Panc1 (cell line): ENCODE measurements at regions not wholly inside any gene's neighbourhood (a gene's known extent, or its start where the extent isn't known, plus 50 kb on each side); places are given as distances from the start of the nearest gene placed in this dataset.

ENCODE experiments used
- ATAC-seq: fragments of 200-7000 bp; cut with Tn5 transposase; 2 replicates; pipeline ENCODE4 v1.9.1; 2020; ENCODE audit warnings: mild to moderate bottlenecking, moderate library complexity
- BruUV-seq: library from RNA; stranded (reverse); fragments of 400-500 nt; replicated peaks from 2 replicates; lab custom pipeline; 2021; lab: Mats Ljungman, UMichigan
- CTCF ChIA-PET: fragments of 300-600 bp; sonication (Branson Sonifier 250); formaldehyde crosslinking; loops from one replicate; lab custom pipeline; 2022; ENCODE audit warnings: antibody characterized with exemption; lab: Charles Lee
- POLR2A ChIA-PET: fragments of 300-600 bp; sonication (Branson Sonifier 250); formaldehyde crosslinking; loops from one replicate; lab custom pipeline; 2022; ENCODE audit warnings: antibody characterized with exemption; lab: Charles Lee
- DNase-seq: peaks from one replicate; pipeline ENCODE4 v3.0.0-alpha.2; 2010; ENCODE audit warnings: low read depth, low spot score
- H3K27ac ChIP-seq: 2 replicates; pipeline ENCODE4 v1.5.1; 2011; ENCODE audit warnings: mild to moderate bottlenecking, low read length, inconsistent platforms
- H3K27me3 ChIP-seq: fragments of 200-500 bp; sonication (Bioruptor generic); 2 replicates; pipeline ENCODE4 v1.6.0; 2014; ENCODE audit warnings: low read length, inconsistent platforms; ENCODE audit not compliant: control insufficient read depth, insufficient read depth
- H3K36me3 ChIP-seq: fragments of 200-500 bp; sonication (Bioruptor generic); 2 replicates; pipeline ENCODE4 v1.5.1; 2014; ENCODE audit warnings: inconsistent platforms, mild to moderate bottlenecking, low read length, moderate library complexity; ENCODE audit not compliant: control insufficient read depth, insufficient read depth
- H3K4me1 ChIP-seq: 2 replicates; pipeline ENCODE4 v1.5.1; 2011; ENCODE audit warnings: inconsistent platforms, mild to moderate bottlenecking, low read length, moderate library complexity; ENCODE audit not compliant: control insufficient read depth, insufficient read depth
- H3K4me3 ChIP-seq, 2 experiments: 2 replicates each; pipeline ENCODE4 v1.5.1; 2011 to 2012; ENCODE audit warnings: low read depth in 2 of 2, low read length in 2 of 2, mild to moderate bottlenecking in 2 of 2, inconsistent platforms in 1 of 2, moderate library complexity in 1 of 2
- H3K9me3 ChIP-seq: fragments of 200-500 bp; sonication (Bioruptor generic); 2 replicates; pipeline ENCODE4 v1.5.1; 2014; ENCODE audit warnings: low read depth, mild to moderate bottlenecking, inconsistent platforms, low read length, moderate library complexity; ENCODE audit not compliant: control insufficient read depth, insufficient read depth
- POLR2AphosphoS5 ChIP-seq: IDR thresholded peaks from 2 replicates; pipeline ENCODE4 v1.6.1; 2012; ENCODE audit warnings: mild to moderate bottlenecking, low read depth, low read length, moderate library complexity
- SIN3A ChIP-seq: IDR thresholded peaks from 2 replicates; pipeline ENCODE4 v1.6.1; 2012; ENCODE audit warnings: low read depth, mild to moderate bottlenecking, low read length, moderate library complexity, borderline replicate concordance; ENCODE audit not compliant: insufficient read depth
- TCF7L2 ChIP-seq: IDR thresholded peaks from 2 replicates; pipeline ENCODE4 v1.6.1; 2011; ENCODE audit warnings: mild to moderate bottlenecking, low read depth, low read length, inconsistent platforms
- in situ Hi-C: cut with HindIII; loops from 2 replicates; pipeline ENCODE4 v1.10.0; 2016; ENCODE audit warnings: low sequenced_read_pairs, low pct_unique_long_range_greater_than_20kb
- intact Hi-C: fragments of 100-400 bp; cut with micrococcal nuclease; formaldehyde crosslinking; loops from one replicate; pipeline ENCODE4 v1.10.0; 2022; ENCODE audit not compliant: unreplicated experiment
- TF ChIP-seq, protein P1 (sequence below): fragments of 450-650 bp; IDR thresholded peaks from 2 replicates; pipeline ENCODE4 v1.5.1; 2017; ENCODE audit warnings: mild to moderate bottlenecking
- TF ChIP-seq, protein P2 (sequence below), 2 experiments: IDR thresholded peaks; 2 replicates each; pipeline ENCODE4 v1.6.1; 2011 to 2012; ENCODE audit warnings: low read depth in 2 of 2, control low read depth in 1 of 2, low read length in 1 of 2, mild to moderate bottlenecking in 1 of 2, moderate library complexity in 1 of 2; ENCODE audit not compliant: insufficient read depth in 1 of 2

GRCh38 chr13:44068169-44068568 is 188.5 kb downstream of the LACC1 start:
- POLR2A ChIA-PET: no interaction called here
- intact Hi-C loops: no loop called here

DNA sequence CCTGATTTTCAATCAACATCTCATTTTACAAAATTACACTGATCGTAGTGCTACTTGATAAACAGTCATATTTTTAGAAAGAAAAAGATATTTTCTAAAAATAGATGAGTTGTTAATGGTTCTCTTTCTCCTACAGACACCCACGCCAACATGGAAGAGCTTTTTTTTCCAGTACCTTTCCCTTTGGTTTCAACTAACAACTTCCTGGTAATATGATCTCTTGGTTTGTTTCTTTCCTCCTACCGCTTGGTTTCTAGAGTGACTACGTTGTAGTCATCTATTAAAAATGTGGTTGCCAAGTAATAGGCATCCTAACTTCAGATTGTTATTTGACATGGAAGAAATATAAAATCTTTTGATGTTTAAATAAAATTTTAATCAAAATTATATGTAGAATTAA is 189.0 kb downstream of the LACC1 start:
- no peak for DNase-seq
- in situ Hi-C loops: no loop called here

More at GRCh38 chr13:44068169-44068568, 188.5 kb downstream of the LACC1 start:
- Histone ChIP-seq H3K27ac (no peak overlapping the region), H3K36me3 (no peaks in the 10 kb centered on the region), H3K4me1 (no peaks in the 10 kb centered on the region), H3K27me3 (no peaks in the 10 kb centered on the region), H3K9me3 (no peaks in the 10 kb centered on the region), H3K4me3 (no peak overlapping the region)
- CTCF ChIA-PET: no interaction called here
- ATAC-seq (no peak), DNase-seq (no peak)
- BruUV-seq: no TSS peak
- in situ Hi-C loops: no loop called here
- no peak for TF ChIP-seq POLR2AphosphoS5
- TF ChIP-seq TCF7L2: no peak
- TF ChIP-seq, protein P1, sequence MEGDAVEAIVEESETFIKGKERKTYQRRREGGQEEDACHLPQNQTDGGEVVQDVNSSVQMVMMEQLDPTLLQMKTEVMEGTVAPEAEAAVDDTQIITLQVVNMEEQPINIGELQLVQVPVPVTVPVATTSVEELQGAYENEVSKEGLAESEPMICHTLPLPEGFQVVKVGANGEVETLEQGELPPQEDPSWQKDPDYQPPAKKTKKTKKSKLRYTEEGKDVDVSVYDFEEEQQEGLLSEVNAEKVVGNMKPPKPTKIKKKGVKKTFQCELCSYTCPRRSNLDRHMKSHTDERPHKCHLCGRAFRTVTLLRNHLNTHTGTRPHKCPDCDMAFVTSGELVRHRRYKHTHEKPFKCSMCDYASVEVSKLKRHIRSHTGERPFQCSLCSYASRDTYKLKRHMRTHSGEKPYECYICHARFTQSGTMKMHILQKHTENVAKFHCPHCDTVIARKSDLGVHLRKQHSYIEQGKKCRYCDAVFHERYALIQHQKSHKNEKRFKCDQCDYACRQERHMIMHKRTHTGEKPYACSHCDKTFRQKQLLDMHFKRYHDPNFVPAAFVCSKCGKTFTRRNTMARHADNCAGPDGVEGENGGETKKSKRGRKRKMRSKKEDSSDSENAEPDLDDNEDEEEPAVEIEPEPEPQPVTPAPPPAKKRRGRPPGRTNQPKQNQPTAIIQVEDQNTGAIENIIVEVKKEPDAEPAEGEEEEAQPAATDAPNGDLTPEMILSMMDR: no peak
- TF ChIP-seq, protein P2, sequence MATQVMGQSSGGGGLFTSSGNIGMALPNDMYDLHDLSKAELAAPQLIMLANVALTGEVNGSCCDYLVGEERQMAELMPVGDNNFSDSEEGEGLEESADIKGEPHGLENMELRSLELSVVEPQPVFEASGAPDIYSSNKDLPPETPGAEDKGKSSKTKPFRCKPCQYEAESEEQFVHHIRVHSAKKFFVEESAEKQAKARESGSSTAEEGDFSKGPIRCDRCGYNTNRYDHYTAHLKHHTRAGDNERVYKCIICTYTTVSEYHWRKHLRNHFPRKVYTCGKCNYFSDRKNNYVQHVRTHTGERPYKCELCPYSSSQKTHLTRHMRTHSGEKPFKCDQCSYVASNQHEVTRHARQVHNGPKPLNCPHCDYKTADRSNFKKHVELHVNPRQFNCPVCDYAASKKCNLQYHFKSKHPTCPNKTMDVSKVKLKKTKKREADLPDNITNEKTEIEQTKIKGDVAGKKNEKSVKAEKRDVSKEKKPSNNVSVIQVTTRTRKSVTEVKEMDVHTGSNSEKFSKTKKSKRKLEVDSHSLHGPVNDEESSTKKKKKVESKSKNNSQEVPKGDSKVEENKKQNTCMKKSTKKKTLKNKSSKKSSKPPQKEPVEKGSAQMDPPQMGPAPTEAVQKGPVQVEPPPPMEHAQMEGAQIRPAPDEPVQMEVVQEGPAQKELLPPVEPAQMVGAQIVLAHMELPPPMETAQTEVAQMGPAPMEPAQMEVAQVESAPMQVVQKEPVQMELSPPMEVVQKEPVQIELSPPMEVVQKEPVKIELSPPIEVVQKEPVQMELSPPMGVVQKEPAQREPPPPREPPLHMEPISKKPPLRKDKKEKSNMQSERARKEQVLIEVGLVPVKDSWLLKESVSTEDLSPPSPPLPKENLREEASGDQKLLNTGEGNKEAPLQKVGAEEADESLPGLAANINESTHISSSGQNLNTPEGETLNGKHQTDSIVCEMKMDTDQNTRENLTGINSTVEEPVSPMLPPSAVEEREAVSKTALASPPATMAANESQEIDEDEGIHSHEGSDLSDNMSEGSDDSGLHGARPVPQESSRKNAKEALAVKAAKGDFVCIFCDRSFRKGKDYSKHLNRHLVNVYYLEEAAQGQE (IDR thresholded peaks at IDR 0.05; ENCODE audit: insufficient read depth in 1 of 2, low read depth in 2 of 2, low read length in 1 of 2): no peak

More for the DNA sequence above, 189.0 kb downstream of the LACC1 start:
- Histone ChIP-seq H3K4me3 (no peak overlapping the region), H3K27ac (no peak overlapping the region), H3K9me3 (no peaks in the 10 kb centered on the region), H3K36me3 (no peaks in the 10 kb centered on the region), H3K4me1 (no peaks in the 10 kb centered on the region), H3K27me3 (no peaks in the 10 kb centered on the region)
- ATAC-seq: no peak
- intact Hi-C loops: no loop called here
- POLR2A ChIA-PET: no interaction called here
- CTCF ChIA-PET: no interaction called here
- BruUV-seq: no TSS peak
- TF ChIP-seq TCF7L2: no peak
- TF ChIP-seq, protein P1: no peak
- TF ChIP-seq POLR2AphosphoS5: no peak
- TF ChIP-seq, protein P2 (IDR thresholded peaks at IDR 0.05; ENCODE audit: insufficient read depth in 1 of 2, low read depth in 2 of 2, low read length in 1 of 2): no peak
- no peak for TF ChIP-seq SIN3A
